Sigmoid colon (tissue), 4 donors: ENCODE measurements at regions not wholly inside any gene's neighbourhood (a gene's known extent, or its start where the extent isn't known, plus 50 kb on each side); places are given as distances from the start of the nearest gene placed in this dataset.

Experiments
- POLR2A ChIP-seq, 2 donors: fragments of 450-650 bp; IDR thresholded peaks; one replicate each; pipeline ENCODE4 v1.6.1; 2016; ENCODE audit warnings: antibody characterized with exemption in 2 of 2, mild to moderate bottlenecking in 2 of 2, moderate library complexity in 2 of 2
- POLR2AphosphoS5 ChIP-seq, 4 donors: sonication (generic); formaldehyde crosslinking; IDR thresholded peaks; one replicate each; pipeline ENCODE4 v1.6.1; 2017; ENCODE audit warnings: antibody characterized with exemption in 4 of 4
- TF ChIP-seq, protein P1 (sequence below), 4 experiments: fragments of 450-650 bp in 3 of 4; fragments of 200-600 bp in 1 of 4; IDR thresholded peaks; one replicate each; pipeline ENCODE4 v1.5.1; 2016 to 2019; ENCODE audit warnings: antibody characterized with exemption in 4 of 4, mild to moderate bottlenecking in 3 of 4, moderate library complexity in 2 of 4

DNA sequence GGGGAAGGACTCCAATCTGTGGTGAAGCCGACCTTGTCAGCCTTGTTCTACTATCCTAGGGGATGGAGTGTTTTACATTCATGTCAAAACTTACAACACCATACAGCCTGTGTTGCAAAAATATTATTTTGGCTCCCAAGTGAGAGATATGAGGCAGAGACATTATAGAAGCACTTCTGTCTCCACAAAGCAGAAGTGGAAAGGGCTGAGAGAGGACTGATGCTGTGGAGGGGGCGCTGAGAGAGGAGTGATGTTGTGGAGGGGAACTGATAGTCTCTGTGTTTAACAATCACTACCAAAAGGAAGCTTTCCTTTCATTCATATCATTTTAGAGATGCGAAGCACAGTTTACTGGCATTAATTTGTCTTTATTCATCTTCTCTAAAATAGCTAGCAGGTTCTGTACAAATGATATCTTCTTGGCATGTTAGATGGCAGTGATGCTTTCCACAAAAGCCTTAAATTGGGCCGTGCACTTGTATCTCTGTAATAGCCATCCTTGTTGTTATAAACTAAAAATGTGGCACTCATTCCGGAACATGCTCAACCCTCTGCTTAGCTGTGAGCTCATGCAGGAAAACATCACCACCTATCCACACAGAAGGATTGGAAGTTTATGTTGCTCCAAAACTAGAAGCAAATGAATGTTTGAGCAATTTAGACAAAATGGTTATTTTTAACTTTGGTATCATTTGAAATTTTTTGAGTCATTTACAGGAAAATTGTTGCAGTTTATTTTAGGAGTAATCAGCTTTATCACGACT lies 134.6 kb upstream of the TP63 start:
- TF ChIP-seq, protein P1, sequence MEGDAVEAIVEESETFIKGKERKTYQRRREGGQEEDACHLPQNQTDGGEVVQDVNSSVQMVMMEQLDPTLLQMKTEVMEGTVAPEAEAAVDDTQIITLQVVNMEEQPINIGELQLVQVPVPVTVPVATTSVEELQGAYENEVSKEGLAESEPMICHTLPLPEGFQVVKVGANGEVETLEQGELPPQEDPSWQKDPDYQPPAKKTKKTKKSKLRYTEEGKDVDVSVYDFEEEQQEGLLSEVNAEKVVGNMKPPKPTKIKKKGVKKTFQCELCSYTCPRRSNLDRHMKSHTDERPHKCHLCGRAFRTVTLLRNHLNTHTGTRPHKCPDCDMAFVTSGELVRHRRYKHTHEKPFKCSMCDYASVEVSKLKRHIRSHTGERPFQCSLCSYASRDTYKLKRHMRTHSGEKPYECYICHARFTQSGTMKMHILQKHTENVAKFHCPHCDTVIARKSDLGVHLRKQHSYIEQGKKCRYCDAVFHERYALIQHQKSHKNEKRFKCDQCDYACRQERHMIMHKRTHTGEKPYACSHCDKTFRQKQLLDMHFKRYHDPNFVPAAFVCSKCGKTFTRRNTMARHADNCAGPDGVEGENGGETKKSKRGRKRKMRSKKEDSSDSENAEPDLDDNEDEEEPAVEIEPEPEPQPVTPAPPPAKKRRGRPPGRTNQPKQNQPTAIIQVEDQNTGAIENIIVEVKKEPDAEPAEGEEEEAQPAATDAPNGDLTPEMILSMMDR (IDR thresholded peaks at IDR 0.05) = no peak
- no peak for TF ChIP-seq POLR2A (IDR thresholded peaks at IDR 0.05)
- no peak for TF ChIP-seq POLR2AphosphoS5 (IDR thresholded peaks at IDR 0.05)
